Stimulated activated CD4-positive, alpha-beta T cell treated with anti-CD3 and anti-CD28 coated beads, Interleukin-15, amount 100 ng/mL, for 24 hours (primary cell): ENCODE measurements at regions not wholly inside any gene's neighbourhood (a gene's known extent, or its start where the extent isn't known, plus 50 kb on each side); places are given as distances from the start of the nearest gene placed in this dataset.
"Not testable (repeated sequence)": the region's sequence is repeated elsewhere in the genome, so short reads cannot be mapped to it uniquely, and the experiment has no call there.

Source experiments
- DNase-seq: peaks from one replicate; pipeline ENCODE4 v3.0.0-alpha.2; 2020

DNA sequence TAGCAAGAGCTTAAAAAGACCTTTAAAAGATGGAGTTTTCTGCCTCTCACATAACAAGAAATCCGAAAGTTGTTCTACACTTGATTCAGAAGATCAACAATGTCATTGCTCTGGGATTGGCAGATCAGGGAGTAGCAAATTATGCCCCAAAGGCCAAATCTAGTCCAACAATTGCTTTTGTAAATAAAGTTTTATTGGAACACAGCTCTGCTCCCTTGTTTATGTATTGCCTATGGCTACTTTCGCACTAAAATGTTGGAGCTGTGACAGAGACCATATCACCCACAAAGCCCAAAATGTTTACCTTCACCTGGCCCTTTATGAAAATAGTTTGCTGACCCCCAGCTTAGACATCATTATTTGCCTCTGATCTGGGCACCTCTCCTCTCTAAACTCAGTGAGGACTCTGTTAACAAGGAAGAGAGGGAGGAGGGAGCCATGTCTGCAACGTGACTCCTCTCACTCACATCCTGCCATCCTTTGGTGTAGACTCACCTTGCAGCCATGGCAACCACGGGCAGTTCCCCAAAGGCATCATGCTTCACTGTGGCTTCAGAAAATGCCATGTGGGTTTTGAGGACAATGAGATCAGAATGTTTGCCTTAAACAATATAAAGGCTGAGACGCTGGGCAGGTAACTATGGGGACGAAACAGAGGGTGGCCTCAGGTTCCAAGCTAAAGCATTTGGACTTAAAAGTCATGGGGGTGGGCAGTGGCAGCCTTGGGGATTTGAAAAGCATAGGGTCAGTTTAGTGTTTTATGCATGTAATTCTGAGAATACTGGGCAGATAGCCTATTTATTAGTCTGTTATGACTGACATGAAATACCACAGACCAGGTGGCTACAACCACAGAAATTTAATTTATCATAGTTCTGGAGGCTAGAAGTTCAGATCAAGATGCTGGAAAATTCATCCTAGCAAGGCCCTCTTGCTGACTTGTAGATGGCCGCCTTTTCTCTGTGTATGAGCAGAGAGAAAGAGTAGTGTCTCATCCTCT, 149.7 kb upstream of the TNFAIP3 start:
- DNase-seq, result peak; percentile 66

GRCh38 chr6:137718903-137719302, 148.2 kb upstream of the TNFAIP3 start:
- not testable (repeated sequence) for DNase-seq

DNA sequence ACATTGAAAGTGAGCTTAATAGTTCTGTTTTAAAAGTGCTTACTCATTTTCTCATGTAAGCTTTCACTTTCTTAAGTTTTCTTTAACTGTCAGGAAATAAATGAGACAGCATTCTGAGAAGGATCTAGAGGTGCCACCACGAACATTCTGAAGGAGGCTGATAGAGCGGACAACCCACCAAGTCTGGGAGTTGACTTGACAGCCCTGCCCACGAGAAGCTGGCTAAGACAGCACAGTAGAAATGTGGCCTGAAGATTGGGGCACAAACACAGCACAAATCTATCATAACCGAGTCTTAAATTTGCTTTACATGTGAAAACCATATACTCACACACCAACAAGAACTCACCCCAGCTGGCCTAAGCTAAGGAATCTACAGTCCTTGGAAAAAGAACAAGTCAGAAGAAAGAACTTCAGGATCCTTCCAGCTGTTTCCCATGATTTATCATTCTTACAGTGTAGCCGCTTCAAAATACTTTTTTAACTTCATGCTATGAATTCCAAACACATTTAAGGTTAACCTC, 144.2 kb upstream of the TNFAIP3 start:
- peak; percentile 30 for DNase-seq

DNA sequence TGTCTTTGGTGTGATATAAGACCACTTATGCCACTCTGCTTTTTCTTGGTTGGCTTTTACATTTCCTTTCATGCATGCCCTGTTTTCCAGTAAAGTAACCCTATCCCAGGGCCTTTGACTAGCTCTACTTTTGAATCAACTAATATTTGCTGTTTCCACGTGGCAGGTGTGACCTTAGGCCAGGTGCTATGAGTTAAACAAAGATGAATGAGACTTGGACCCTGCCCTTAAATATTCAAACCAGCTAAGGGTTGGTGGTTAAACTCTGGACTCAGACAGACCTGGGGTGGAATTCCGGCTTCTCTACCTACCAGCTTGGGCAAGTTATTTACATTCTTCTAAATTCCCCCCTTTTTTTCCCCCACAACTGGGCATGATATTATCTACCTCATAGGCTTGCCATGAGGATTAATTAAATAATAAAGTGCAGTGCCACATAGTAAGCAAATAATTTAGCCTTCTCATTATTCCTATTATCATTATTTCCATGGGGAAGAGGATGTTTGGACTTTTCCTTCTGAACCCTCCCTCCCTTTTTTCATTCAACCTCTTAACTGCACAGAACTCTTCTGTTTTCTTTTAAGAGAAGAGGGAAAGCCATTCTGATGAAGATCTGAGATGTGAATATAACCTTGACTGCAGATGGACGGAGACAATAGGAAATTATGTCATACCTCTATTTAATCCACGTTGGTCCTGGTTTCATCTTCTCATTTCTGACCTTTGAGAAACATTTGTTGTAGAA, 143.6 kb upstream of the TNFAIP3 start:
- no peak for DNase-seq

- no peak for DNase-seq
Observed at GRCh38 chr6:137724018-137724403, 143.0 kb upstream of the TNFAIP3 start.

- DNase-seq, result no peak
Observed at GRCh38 chr6:137724495-137725211, 142.4 kb upstream of the TNFAIP3 start.

DNA sequence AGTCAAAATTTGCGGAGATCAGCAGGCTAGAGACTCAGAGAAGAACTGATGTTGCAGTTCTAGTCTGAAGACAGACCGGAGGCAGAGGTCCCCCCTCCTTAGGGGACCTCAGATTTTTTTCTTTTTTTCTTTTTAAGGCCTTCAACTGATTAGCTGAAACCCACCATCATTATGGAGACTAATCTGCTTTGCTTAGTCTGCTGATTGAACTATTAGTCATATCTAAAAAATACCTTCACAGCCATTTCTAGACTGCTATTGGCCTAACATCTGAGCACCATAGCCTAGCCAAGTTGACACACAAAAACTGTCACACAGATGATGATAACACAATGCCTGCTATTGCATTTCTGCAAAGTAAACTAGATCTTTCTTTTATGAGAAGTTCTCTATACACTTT, 141.1 kb upstream of the TNFAIP3 start:
- DNase-seq, result no peak

- no peak for DNase-seq
Observed at GRCh38 chr6:137726582-137726981, 140.5 kb upstream of the TNFAIP3 start.

DNA sequence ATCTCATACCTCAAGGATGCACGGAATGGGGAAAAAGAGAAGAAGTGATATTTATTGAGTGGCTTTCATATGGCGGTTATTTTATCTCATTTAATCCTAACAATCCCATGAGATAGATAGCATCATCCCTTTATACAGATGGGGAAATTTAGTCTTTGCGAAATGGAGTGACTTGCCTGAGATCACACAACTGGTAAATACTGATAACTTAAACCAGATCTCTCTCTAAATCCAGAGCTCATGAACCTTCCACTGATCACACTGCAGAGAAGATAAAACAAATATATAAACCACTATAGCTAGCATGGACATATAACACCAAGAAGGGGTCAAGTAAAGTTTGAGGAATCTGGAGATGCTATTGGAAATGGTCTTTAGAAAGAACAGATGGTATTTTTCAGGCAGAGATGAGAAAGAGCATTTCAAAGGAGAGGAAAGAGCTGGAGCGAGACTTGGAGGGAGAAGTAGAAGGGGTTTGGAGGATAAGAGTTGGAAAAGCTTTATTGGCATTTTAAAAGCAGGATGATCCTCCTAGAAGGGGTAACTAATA, 139.8 kb upstream of the TNFAIP3 start:
- DNase-seq, result no peak

DNA sequence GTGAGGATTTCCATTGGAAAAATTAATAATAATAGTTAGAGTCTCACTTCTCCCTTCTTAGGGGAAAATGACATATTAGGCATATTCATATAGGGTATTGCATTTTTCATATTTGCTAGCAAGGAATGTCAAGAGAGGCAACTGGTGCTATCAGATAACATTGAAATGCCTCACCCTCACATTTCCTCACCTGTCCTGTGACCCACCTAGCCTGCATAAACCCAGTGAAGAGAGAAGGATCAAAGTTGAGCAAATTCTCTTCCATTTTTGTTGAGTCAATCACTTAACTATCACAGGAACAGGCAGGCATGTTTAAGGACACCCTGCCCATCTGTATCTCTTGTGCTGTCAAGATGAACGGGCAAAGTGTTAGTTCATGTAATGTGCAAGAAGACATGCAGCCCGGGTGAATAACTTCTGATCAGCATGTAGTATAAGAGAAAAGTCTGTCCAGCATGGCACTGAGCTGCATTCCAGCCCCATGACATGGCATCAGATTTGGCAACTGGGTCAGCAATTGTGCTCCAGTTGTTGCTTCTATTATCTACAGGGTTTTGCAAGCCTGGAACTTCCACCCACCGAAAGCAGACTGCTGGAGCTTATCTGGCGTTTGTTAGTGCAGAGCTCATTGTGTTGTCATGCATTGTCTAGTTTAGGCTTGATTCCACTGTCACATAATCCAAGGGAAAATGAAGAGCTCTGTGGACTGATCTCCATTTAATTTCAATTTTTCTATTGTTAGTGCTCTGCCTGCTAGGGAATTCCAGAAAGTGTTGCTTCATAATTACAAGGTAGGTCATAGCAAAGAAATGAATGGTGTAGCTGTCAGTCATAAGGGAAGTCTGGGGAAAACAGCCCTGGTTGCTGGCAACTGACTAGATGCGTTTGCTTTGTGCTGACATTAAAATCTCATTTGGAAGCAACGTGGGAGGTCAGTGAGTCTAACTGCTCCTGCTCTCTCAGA, 138.4 kb upstream of the TNFAIP3 start:
- no peak for DNase-seq

DNA sequence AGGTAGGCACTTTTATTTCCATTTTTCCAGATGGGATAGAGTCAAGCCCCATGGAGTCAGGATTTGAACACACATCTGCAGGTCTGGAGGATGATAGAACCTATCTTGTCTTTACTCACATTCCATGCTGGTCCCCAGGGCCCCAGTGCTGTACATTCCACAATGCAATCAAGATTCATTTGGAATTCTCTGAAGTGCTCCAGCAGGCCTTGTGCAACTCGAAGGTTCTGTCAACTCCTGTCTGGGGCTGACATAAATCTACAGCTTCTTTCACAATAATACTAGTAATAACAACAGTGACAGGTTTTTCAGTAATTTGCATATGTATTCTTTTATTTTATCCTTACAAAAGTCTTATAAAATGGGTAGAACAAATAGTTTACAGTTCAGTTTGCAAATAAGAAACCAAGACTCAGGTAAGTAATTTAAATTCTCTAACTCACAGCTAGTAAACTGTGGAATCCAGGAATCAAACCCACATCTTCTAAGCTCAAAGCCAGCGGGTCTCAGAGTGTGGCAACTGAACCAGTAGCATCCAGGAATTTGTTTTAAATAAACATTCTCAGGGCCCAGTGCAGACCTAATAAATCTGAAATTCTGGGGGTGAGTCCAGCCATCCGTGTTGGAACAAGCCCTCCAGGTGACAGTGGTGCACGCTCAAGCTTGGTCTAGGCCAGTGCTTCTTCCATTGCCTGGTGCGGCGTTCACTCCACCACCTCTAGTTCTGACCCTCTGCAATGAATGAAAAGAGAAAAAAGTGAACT, 137.0 kb upstream of the TNFAIP3 start:
- no peak for DNase-seq

GRCh38 chr6:137731600-137731959, 135.5 kb upstream of the TNFAIP3 start:
- no peak for DNase-seq

DNA sequence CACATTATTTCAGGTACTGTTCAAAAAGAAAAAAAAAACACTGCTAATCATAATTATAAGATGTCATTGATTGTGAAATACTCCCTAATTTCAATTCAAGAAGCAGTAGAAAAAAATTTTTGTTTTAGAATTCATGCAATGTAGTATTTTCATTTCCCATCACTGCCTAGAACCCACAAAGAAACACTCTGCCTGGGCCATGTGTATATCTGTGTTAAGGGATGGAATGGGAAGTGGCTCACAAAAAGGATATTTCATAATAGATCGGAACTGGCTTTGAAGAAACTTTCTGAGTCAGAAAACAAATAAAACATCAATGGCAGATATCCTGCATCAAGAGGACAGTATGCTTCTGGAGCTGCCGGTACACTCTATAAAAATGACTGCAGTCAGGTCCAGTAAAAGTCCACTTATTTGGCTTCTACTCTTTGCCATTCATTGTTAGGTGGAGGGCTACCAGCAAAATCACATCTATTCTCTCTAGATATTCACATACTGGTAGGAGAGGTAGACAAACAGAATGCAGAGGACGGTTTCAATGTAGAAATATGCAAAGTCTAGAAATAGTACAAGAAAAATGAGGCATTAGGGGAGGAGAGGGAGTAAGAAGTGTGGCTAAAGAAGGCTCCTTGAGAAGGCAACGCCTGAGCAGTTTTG, 135.0 kb upstream of the TNFAIP3 start:
- no peak for DNase-seq

- DNase-seq, result no peak
Observed at GRCh38 chr6:137733372-137733771, 133.7 kb upstream of the TNFAIP3 start.

- DNase-seq, result no peak
Observed at GRCh38 chr6:137734005-137734874, 132.8 kb upstream of the TNFAIP3 start.

GRCh38 chr6:137734875-137735182, 132.2 kb upstream of the TNFAIP3 start:
- no peak for DNase-seq

- no peak for DNase-seq
Observed at GRCh38 chr6:137736048-137736818, 130.8 kb upstream of the TNFAIP3 start.

- no peak for DNase-seq
Observed at GRCh38 chr6:137736911-137737310, 130.1 kb upstream of the TNFAIP3 start.
